H9 (cell line): ENCODE measurements at regions not wholly inside any gene's neighbourhood (a gene's known extent, or its start where the extent isn't known, plus 50 kb on each side); places are given as distances from the start of the nearest gene placed in this dataset.

Experiments used
- DNase-seq: peaks from one replicate; pipeline ENCODE4 v3.0.0-alpha.2; 2017
- H2AFZ ChIP-seq: one replicate; pipeline ENCODE4 v1.6.1; 2013; ENCODE audit warnings: mild to moderate bottlenecking, low read length, control low read depth, moderate library complexity
- H2AK5ac ChIP-seq: 2 replicates; pipeline ENCODE4 v1.6.1; 2013; ENCODE audit warnings: low read length, control low read depth, mixed read lengths; ENCODE audit not compliant: insufficient read length
- H2BK120ac ChIP-seq: one replicate; pipeline ENCODE4 v1.6.1; 2013; ENCODE audit warnings: low read depth, mild to moderate bottlenecking, low read length, control low read depth, inconsistent platforms; ENCODE audit not compliant: poor library complexity, severe bottlenecking
- H2BK12ac ChIP-seq: 2 replicates; pipeline ENCODE4 v1.6.1; 2013; ENCODE audit warnings: low read length, control low read depth, mixed read lengths, low read depth; ENCODE audit not compliant: insufficient read length
- H2BK15ac ChIP-seq: 2 replicates; pipeline ENCODE4 v1.6.1; 2013; ENCODE audit warnings: low read depth, low read length, control low read depth
- H2BK20ac ChIP-seq: one replicate; pipeline ENCODE4 v1.6.1; 2013; ENCODE audit warnings: low read depth, mild to moderate bottlenecking, low read length, control low read depth, inconsistent platforms; ENCODE audit not compliant: poor library complexity, severe bottlenecking
- H2BK5ac ChIP-seq: 2 replicates; pipeline ENCODE4 v1.6.1; 2013; ENCODE audit warnings: low read length, control low read depth, mixed read lengths; ENCODE audit not compliant: insufficient read length
- H3K14ac ChIP-seq: 2 replicates; pipeline ENCODE4 v1.6.1; 2013; ENCODE audit warnings: low read length, control low read depth; ENCODE audit not compliant: insufficient read depth
- H3K18ac ChIP-seq: 2 replicates; pipeline ENCODE4 v1.6.1; 2013; ENCODE audit warnings: low read depth, mild to moderate bottlenecking, mixed read lengths, low read length, control low read depth; ENCODE audit not compliant: insufficient read length
- H3K23ac ChIP-seq: 2 replicates; pipeline ENCODE4 v1.6.1; 2013; ENCODE audit warnings: low read length, control low read depth, mixed read lengths, low read depth; ENCODE audit not compliant: insufficient read length
- H3K23me2 ChIP-seq: 2 replicates; pipeline ENCODE4 v1.6.1; 2013; ENCODE audit warnings: low read depth, mild to moderate bottlenecking, mixed read lengths, low read length, control low read depth; ENCODE audit not compliant: insufficient read length, poor library complexity, severe bottlenecking
- H3K27ac ChIP-seq: 2 replicates; pipeline ENCODE4 v1.5.1; 2013; ENCODE audit warnings: low read length, control low read depth, mixed read lengths, low read depth; ENCODE audit not compliant: insufficient read length
- H3K27me3 ChIP-seq: 2 replicates; pipeline ENCODE4 v1.6.1; 2013; ENCODE audit warnings: low read length, control low read depth, inconsistent platforms; ENCODE audit not compliant: insufficient read depth
- H3K4ac ChIP-seq: 2 replicates; pipeline ENCODE4 v1.6.1; 2013; ENCODE audit warnings: low read depth, mild to moderate bottlenecking, control low read depth, inconsistent platforms, low read length, moderate library complexity
- H3K4me1 ChIP-seq: 2 replicates; pipeline ENCODE4 v1.6.1; 2013; ENCODE audit warnings: low read length, control low read depth, inconsistent platforms; ENCODE audit not compliant: insufficient read depth
- H3K4me2 ChIP-seq: 2 replicates; pipeline ENCODE4 v1.6.1; 2013; ENCODE audit warnings: low read length, control low read depth, mixed read lengths; ENCODE audit not compliant: insufficient read length, insufficient read depth
- H3K56ac ChIP-seq: 2 replicates; pipeline ENCODE4 v1.6.1; 2013; ENCODE audit warnings: low read depth, mild to moderate bottlenecking, mixed read lengths, low read length, control low read depth; ENCODE audit not compliant: insufficient read length
- H3K79me1 ChIP-seq: 2 replicates; pipeline ENCODE4 v1.6.1; 2013; ENCODE audit warnings: low read depth, mild to moderate bottlenecking, moderate library complexity, low read length, control low read depth, inconsistent platforms; ENCODE audit not compliant: insufficient read depth, poor library complexity, severe bottlenecking
- H3K79me2 ChIP-seq: 2 replicates; pipeline ENCODE4 v1.6.1; 2013; ENCODE audit warnings: low read length, control low read depth, inconsistent platforms; ENCODE audit not compliant: insufficient read depth
- H3K9ac ChIP-seq: 2 replicates; pipeline ENCODE4 v1.6.1; 2013; ENCODE audit warnings: low read length, control low read depth, mixed read lengths; ENCODE audit not compliant: insufficient read length; ENCODE audit errors: extremely low read depth
- H3K9me3 ChIP-seq: one replicate; pipeline ENCODE4 v1.6.1; 2013; ENCODE audit warnings: low read depth, low read length, inconsistent platforms; ENCODE audit not compliant: control insufficient read depth
- H3T11ph ChIP-seq: one replicate; pipeline ENCODE4 v1.6.1; 2013; ENCODE audit warnings: mild to moderate bottlenecking, low read length, control low read depth, inconsistent platforms
- H4K20me1 ChIP-seq: one replicate; pipeline ENCODE4 v1.6.1; 2013; ENCODE audit not compliant: control insufficient read depth, insufficient read length, insufficient read depth
- H4K5ac ChIP-seq: 2 replicates; pipeline ENCODE4 v1.6.1; 2013; ENCODE audit warnings: low read depth, mild to moderate bottlenecking, mixed read lengths, low read length, control low read depth; ENCODE audit not compliant: insufficient read length
- H4K8ac ChIP-seq: replicated peaks from 2 replicates; pipeline ENCODE4 v1.6.1; 2013; ENCODE audit warnings: low read length, control low read depth, mixed read lengths, low read depth; ENCODE audit not compliant: insufficient read length
- H4K91ac ChIP-seq: 2 replicates; pipeline ENCODE4 v1.6.1; 2013; ENCODE audit warnings: low read depth, mild to moderate bottlenecking, moderate library complexity, mixed read lengths, low read length, control low read depth; ENCODE audit not compliant: insufficient read length
- H3K27ac Mint-ChIP-seq, 3 experiments: 2 replicates in 2 of 3; 3 replicates in 1 of 3; pipeline ENCODE4 v1.8.0; 2020 to 2021; ENCODE audit warnings: mixed read lengths in 3 of 3, mild to moderate bottlenecking in 1 of 3, moderate library complexity in 1 of 3
- H3K27me3 Mint-ChIP-seq: 2 replicates; pipeline ENCODE4 v1.8.0; 2021; ENCODE audit warnings: low read depth, mild to moderate bottlenecking, moderate library complexity, mixed read lengths
- H3K36me3 Mint-ChIP-seq, 3 experiments: 2 replicates in 2 of 3; 3 replicates in 1 of 3; pipeline ENCODE4 v1.8.0; 2020 to 2021; ENCODE audit warnings: low read depth in 3 of 3, mixed read lengths in 3 of 3; ENCODE audit not compliant: insufficient read depth in 1 of 3
- H3K4me1 Mint-ChIP-seq, 2 experiments: 2 replicates each; pipeline ENCODE4 v1.8.0; 2020; ENCODE audit warnings: mixed read lengths in 2 of 2
- H3K4me3 Mint-ChIP-seq, 2 experiments: 2 replicates in 1 of 2; 3 replicates in 1 of 2; pipeline ENCODE4 v1.8.0; 2020 to 2021; ENCODE audit warnings: mild to moderate bottlenecking in 2 of 2, mixed read lengths in 2 of 2, moderate library complexity in 1 of 2
- H3K9me3 Mint-ChIP-seq, 2 experiments: 2 replicates in 1 of 2; 3 replicates in 1 of 2; pipeline ENCODE4 v1.8.0; 2020; ENCODE audit warnings: mild to moderate bottlenecking in 2 of 2, mixed read lengths in 2 of 2, moderate library complexity in 1 of 2
- CTCF ChIP-seq: fragments of 200-600 bp; sonication (generic); conservative IDR thresholded peaks from 3 replicates; pipeline ENCODE4 v1.8.0; 2021; ENCODE audit warnings: antibody characterized with exemption, mild to moderate bottlenecking
- WGBS: extraction: QIAGEN DNeasy Blood & Tissue Kit; methylation state at CpG from one replicate; pipeline ENCODE4 v1.1.7; 2013; ENCODE audit warnings: missing lambda C conversion rate, low lambda C conversion rate, mixed read lengths; ENCODE audit not compliant: insufficient read length; ENCODE audit errors: extremely low coverage; 5-methylcytosine and 5-hydroxymethylcytosine counted together

GRCh38 chr12:76259660-76260389, 88.4 kb downstream of the BBS10 start:
- Mint-ChIP-seq H3K27me3 (no peaks in the 10 kb centered on the region), H3K27ac (no peak overlapping the region; a peak in 1 of 7 replicates), H3K4me3 (no peak overlapping the region), H3K4me1 (peaks cover 15 to 30% of the 10 kb centered on the region in 2 experiments), H3K36me3 (peaks cover 0 to 13% (median 2%) of the 10 kb centered on the region in 3 experiments; a peak in 4 of 7 replicates), H3K9me3 (peaks cover 8 to 12% of the 10 kb centered on the region in 2 experiments; a peak in 3 of 5 replicates)
- Histone ChIP-seq H3K56ac (no peak overlapping the region), H3K27ac (no peak overlapping the region), H2BK120ac (no peak overlapping the region), H3K23me2 (no peaks in the 10 kb centered on the region), H2BK12ac (no peak overlapping the region), H3K4me2 (no peak overlapping the region), H3K27me3 (no peaks in the 10 kb centered on the region), H4K8ac (no peak overlapping the region), H3K9ac (no peak overlapping the region), H4K91ac (no peak overlapping the region), H3K14ac (no peak overlapping the region), H2BK15ac (no peak overlapping the region), H2AK5ac (no peak overlapping the region), H3T11ph (no peak overlapping the region), H3K18ac (no peak overlapping the region), H4K20me1 (no peaks in the 10 kb centered on the region), H2AFZ (no peak overlapping the region), H3K4ac (no peak overlapping the region), H2BK5ac (no peak overlapping the region), H3K9me3 (no peaks in the 10 kb centered on the region), H3K79me1 (no peaks in the 10 kb centered on the region), H3K23ac (no peak overlapping the region), H4K5ac (no peak overlapping the region), H3K79me2 (no peaks in the 10 kb centered on the region), H3K4me1 (no peaks in the 10 kb centered on the region), H2BK20ac (no peak overlapping the region)
- WGBS, result no CpG with 5 or more reads among the region's 4 CpGs
- no peak for DNase-seq
- no peak for TF ChIP-seq CTCF
